B cell (primary cell): ENCODE measurements at regions not wholly inside any gene's neighbourhood (a gene's known extent, or its start where the extent isn't known, plus 50 kb on each side); places are given as distances from the start of the nearest gene placed in this dataset.

Experiments
- CTCF ChIP-seq: fragments of 200-600 bp; IDR thresholded peaks from one replicate; pipeline ENCODE4 v1.8.0; 2022; ENCODE audit warnings: antibody characterized with exemption, mild to moderate bottlenecking
- EZH2 ChIP-seq: IDR thresholded peaks from 2 replicates; pipeline ENCODE4 v1.6.1; 2012; ENCODE audit warnings: borderline replicate concordance, low read depth, mild to moderate bottlenecking, moderate library complexity, low read length; ENCODE audit not compliant: insufficient read depth, poor library complexity, severe bottlenecking

- TF ChIP-seq CTCF, result no peak
- TF ChIP-seq EZH2, result no peak
These were observed 132.3 kb upstream of the IRX3 start for GRCh38 chr16:54418903-54419302.
